SKM-1 (cell line): ENCODE measurements at regions not wholly inside any gene's neighbourhood (a gene's known extent, or its start where the extent isn't known, plus 50 kb on each side); places are given as distances from the start of the nearest gene placed in this dataset.

ENCODE experiments used
- DNase-seq: peaks from one replicate; lab custom pipeline; 2025; ENCODE audit not compliant: unreplicated experiment; lab: John Stamatoyannopoulos, UW

DNA sequence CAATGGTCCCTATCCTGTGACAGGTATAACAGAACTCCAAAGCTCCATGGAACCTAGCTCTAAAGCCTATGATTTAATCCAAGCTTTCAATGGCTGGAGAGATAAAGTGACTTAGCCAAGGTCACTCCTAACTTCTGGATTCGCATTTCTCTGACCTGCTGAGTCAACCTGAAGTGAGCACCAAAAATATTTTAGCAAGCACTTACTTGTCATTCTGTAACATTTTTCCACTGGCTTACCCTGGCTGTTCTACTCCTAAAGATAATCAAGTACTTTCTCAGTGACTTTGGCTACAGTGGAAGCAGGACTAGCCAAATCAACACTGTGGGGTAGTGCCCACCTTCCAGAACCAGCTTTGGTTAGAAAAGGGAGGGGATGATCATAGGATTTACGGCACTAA is 188.3 kb downstream of the OGFRL1 start:
- DNase-seq = no peak

DNA sequence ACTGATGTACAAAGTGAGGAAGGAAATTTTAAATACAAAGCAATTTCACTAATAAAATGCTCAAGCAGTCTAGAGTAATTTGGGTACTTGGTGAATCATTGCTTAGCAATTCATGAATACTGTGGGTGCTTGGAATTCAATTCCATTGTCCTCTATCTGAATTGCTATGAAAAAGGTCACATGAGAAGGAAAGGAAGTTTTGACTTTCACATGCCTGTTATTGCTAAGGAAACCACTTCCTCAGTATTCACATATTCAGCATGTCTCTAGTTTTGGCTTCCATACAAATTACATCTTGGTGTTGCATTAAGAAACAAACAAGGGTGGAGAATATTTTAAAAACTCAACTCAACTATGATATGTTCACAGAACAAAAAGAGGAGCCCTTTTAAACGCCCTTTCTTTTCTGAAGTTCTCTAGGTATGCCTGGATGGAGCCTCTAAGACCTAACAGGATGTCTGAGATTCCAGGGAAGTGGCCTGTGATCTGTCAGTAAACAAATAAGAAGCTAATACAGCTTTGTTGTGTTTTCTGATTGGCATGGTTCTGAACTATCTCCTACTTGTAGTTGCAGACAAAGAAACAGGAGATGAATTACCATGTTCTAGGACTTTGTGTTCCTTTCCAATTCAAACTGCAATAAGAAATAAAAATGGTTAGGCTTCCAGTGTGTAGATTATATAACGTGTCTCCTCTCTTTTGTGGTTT is 190.4 kb downstream of the OGFRL1 start:
- no peak for DNase-seq

DNA sequence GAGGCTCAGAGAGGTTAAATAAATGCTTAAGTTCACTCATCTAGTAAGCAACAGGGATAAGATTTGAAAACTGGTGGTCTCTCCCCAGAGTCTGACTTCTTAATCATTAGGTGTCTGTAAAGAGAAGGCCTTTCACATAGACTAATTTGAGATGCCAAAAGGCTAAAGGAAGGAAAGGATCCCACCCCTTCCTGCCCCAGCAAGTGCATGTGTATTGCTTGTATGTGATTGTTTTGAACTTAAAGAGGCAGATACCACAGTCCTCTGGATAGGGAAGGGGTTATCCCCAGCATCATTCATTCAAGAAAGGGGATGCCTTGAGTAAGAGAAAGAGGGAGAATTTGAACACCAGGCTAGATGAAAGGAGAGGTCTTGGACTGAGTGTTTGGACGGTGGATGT is 192.0 kb downstream of the OGFRL1 start:
- no peak for DNase-seq

DNA sequence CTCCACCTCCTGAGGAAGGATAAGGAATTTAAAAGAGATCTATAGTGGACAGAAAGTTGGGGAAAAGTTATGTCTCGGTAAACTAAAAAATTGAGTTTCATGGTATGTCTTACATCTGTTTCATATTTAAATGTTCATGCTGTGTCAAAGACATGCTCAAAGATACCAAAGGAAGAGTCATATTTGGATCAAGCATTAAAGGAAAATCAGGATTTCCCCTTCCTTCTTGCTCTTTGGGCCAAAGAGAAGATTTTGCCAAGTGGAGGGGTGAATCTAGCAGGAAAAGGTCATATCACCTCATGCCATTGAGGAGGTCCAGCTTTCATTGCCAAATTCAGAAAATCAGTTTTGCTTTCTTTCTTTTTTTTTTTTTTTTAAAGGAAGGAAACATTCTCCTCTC is 192.4 kb downstream of the OGFRL1 start:
- no peak for DNase-seq

DNA sequence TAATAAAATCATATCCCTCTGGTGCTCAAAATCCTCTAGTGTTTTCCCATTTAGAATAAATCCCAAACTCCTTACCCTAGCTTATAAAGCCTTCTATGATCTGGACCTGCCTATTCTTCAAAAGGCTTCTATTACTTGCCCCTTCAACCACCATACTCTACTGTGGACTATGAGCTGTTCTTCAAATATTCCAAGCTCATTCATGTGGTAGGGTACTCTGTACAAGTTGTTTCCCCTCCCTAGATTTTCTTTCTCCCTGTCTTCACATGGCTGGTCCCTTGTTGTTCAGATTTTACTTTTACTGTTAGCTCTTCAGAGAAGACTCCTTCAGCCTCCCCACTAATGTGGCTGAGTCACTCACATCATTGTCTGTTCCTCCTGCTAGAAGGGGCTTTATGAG is 193.2 kb downstream of the OGFRL1 start:
- DNase-seq = no peak

DNA sequence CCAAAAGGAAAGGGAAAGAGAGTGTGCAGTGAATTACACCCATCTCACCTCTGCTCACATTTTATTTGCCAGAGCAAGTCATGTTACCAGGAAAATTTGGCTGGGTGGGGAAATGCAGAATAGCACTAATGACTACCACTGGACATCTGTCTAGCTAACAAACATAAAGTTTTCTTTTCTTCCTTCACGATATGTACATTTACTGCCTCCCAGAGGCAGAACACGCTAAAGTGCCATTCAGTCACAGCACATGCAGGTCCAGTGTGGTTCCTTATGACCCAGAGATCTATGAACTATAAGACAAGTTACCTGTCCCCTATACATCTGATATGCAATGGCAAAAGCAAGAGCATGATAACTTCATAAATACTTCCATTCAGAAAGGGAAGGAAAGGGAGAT is 194.1 kb downstream of the OGFRL1 start:
- DNase-seq = no peak

DNA sequence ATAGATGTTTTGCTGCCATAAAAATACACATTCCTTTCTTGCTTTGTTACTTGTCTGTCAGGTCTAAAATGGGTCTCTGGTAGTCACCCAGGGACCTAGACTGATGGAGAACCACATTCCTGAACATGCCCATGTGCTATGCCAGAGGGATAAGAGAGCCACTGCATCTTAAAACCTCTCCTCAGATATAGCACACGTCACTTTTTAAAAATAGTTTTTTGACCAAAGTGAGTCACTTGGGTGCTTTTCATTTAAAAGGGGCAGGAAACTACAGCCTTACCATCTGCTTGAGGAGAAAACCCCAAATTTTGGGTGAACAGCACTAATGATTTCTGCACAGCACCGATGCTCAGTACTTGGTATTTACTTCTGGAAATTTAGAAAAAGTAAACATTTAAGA is 197.8 kb downstream of the OGFRL1 start:
- DNase-seq = no peak

DNA sequence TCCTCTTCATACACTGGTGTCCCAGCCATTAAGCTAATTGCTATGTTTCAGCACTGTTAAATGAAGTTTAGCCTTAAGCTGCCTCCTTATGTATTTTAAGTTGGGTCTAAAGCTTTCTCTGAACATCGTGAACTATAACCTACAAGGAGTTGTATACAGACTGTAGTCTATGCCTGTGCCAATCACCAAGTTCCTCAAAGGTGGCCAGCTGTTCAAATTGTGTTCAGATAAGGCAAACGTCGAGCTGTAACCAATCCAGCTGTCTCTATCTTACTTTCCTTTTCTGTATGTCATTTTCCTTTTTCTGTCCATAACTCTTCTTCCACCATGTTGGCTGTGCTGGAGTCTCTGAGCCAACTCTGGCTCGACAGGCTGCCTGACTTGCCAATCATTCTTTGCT is 199.6 kb downstream of the OGFRL1 start:
- DNase-seq = no peak

DNA sequence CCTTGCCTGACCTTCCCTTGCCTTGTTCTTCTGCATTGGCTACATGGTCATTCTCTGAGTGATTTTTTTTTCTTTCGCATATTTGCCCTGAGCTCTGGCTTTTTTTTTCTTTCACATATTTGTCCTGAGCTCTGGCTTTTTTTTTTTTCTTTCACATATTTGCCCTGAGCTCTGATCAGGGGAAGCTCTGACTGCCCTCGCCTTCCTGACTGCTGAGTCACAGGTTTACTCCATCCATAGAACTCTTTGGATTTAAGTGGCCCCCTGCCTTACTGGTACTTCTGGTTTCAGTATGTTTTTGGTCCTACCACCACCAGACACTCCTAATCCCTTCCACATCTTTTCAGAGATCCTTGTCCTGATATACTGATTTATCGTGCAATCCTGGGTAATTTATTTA is 201.1 kb downstream of the OGFRL1 start:
- no peak for DNase-seq

DNA sequence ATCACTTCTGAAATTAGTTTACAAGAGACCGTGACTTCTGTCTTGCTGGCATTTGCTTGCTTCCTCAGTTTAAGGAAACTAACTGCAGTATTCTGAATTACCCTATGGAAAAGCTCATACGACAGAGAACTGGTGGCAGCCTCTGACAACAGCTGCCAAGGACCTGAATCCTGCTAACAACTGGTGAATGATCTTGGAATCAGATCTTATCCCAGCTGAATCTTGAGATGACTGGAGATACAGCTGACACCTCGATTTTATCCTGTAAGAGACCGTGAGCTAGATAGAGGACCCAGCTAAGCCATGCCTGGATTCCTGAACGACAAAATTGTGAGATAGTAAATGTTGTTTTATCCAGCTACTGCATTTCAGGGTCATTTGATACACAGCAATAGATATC is 202.3 kb downstream of the OGFRL1 start:
- no peak for DNase-seq

DNA sequence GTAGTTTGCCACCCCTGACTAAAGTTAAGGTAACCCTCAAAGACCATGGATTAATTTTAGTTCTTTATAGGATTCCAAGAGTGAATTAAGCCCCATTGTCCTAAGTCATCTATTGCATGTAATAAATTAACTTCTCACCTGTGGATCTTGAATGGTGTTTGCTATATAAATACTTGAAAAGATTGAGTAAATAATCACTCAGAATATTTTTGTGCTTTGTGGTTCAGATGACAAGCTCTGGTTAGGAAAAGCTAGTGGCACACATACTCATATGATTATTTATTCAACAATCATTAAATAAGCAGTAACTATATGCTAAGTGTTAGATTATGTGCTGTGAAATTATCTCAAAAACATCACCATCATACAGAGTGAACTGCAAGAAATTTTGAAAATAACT is 203.2 kb downstream of the OGFRL1 start:
- no peak for DNase-seq

DNA sequence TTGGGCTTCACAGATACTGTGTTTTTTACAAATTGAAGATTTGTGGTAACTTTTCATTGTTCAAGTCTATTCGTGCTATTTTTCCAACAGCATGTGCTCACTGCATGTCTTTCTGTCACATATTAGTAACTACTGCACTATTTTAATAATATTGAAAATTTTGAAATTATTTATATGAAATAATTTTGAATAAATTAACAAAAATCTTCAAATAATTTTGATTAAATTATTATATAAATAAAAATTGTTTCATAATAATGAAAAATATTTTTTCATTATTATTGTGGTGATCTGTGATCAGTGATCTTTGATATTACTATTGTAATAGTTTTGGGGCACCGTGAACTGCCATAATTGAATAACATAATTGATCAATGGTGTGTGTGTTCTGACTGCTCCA is 204.1 kb downstream of the OGFRL1 start:
- no peak for DNase-seq

DNA sequence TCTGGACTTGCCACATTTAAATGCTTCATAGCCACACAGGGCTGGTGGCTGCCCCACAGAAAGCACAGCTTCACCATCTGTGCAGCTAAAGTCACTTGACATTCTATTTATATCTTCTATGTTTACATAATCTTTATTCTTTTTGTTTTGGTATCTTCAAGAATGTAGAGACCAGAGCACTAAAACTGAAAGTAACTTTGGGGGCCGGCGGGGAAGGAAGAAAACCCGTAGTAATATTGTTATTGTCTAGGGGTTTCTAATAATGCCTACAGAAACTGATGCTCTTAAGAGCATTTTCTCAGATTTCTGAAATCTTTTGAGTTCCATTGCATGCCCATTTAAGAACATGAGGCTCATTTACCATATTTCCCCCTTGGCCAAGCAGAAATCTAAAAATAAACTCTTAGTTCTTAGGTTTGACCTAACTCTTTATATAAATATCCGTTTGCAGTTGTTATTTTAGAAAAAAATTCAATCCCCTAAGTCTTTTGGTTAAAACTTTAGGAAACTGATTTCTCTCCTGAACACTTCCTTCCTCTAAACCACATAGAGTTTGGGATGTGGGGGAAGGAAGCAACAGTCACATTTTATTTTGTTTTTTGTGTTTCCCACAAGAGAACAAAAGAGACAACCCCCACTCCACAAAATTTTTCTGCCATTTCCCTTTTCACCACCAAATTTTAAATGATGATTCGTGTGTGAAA is 207.6 kb downstream of the OGFRL1 start:
- no peak for DNase-seq

DNA sequence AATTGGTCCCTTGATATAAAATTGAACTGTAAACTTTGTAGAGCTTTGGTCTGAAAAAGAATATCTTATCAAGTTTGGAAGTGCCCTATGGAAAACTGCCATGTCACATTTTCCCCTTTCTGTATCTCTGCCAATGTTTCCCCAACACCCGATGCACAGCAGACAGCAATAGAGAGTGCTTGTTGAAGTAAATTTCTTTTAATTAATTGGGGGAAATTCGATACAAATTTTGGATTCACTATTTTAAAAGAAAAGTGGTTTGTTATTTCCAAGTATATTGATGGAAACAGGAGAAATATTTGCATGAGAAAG is 208.1 kb downstream of the OGFRL1 start:
- no peak for DNase-seq

DNA sequence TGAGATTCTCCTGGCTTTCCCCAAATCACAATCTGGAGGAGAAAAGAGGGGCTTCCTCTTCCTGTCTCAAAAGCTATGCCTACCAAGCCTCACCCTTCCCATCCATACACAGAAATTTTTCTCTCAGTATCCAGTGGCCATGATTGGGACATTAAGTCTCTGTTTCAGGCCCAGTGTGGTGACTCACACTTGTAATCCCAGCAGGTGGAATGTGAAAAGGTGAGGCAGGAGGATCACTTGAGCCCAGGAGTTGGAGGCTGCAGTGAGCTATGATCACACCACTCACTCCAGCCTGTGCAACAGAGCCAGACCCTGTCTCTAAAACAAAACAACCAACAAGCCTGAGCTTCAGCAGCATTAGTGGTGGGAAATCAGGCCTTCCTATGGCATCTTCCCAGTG is 210.0 kb downstream of the OGFRL1 start:
- DNase-seq = no peak

DNA sequence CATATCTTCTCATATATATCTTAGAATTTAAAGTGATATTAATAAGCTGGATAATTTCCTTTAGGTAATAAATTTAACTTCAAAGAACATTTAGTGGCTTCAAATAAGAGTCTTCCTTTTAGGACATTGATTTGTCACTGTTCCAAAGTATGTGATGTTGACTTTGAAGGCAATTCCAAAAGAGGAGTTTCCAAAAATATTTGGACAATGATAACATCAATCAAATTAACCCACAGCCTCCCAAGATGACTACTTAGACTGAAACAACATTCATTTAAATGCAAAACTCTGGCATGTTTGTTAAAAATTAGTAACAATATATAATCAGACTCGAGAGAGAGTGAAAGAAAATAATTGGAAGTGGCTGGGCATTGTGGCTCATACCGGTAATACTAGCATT is 211.1 kb downstream of the OGFRL1 start:
- DNase-seq = no peak

DNA sequence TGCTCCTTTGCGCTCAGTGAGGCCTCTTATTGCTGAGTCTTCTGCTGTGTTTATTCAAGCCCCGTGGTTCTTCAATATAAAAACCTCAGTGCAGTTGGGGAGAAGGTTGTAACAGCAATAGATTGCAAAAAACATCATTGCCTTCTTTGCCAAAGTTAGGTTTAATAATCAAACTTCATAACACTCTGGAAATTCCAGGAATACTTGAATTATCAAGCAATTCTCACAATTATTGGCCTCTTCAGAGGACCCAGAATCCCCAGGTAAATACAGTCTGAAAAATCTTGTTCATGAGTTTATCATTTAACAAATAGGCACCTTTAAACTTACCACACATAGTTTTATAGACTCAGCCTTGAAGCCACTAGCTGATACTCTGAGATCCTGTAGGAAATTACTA is 213.6 kb downstream of the OGFRL1 start:
- DNase-seq = no peak

DNA sequence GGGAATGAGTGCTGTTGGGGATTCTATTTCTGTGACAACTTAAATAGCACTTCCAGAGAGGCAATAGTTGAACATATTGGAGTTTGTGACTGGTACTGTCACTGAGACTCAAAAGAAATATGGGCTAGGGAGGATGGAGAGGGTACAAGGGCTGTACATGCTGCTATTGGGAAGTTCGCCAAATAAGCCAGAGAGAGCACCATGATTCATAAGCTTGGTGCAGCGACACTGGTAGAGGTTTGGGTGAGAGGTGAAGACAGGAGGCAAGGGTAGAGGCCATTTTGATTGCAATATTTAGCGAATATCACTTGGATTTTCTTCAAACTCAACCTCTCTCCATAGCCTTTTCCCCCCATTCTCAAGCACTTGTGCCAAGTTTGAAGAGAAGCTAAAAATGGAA is 214.3 kb downstream of the OGFRL1 start:
- no peak for DNase-seq

DNA sequence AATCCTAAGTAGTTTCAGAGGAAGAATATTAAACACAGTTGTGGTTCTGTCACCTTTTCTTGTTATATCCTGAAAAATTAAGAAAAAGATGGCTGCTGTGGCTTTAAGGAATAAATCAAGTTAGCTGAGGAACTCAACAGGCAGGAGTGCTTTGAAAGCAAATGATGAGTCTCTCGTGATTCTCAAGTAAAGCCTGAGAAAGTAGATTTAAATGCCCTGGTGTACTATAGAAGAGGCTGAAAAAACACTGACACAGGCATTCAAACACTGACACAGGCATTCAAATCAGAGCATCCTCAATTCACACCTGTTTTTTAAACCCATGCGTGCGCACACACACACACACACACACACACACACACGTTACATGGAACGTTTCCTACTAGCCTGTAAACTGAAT is 218.6 kb downstream of the OGFRL1 start:
- no peak for DNase-seq

DNA sequence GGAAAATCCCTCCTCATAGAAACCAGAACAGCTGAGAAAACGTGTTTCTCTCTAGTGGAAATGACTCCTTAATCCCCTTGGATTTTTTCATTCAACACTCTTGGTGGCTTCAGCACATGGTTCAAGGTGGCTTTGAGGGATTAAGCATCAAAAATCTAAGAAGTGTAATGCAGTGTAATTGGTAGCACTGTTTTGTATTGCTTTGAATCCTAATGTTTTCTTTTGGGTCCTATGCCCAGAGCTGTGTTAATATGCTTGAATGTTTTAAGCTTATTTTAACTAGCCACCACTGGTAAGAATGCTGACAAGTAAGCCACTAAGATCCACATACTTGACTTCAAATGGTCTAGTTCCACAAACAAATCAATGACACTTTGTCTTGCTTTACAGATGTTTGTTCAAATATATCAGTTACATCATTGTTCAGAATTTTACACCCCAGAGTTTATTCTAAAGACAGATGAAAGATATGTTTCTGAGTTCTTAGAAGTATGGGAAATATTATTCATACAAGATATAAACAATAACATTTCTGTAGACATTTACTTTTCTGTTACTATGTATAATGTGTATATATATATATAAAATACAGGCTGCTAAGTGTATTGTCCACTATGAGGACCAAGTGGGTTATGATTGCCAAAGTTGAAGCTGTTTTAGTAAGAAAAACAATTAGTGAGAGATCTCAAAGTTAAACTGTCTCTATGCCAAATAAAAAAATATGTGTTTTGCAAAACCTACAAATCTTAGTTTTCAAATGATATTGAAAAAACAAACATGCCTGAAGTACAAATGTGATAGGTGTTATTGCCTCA is 220.8 kb downstream of the OGFRL1 start:
- DNase-seq = no peak

DNA sequence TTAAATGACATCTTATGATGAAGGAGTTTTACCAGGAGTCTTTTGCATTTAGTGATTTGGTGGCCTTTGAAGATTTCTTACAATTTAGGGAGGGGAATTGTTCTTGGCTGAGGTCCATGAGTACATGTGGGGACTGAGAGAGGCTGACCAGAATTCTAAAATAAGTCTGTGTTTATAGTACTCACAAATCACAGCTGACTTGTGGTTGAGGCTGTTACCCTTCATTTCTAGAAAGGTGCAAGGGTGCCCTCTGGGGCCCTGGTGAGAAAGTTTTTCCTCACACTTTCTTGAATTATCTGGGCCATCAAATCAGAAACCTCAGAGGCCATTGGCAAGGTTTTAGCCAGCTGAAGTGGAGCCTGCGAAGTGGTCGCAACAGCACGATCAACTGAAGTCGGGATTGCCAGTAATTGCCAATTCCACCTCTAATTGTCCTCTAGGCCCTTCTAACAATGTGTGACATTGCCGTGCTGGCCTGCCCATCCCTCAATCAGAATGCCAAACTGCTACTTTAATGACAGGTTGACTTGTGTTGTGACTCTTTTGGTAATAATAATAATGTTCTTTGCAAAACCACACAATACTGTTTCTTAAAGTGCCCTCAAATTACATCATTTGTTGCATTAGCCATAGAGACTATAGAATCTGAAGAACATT is 221.6 kb downstream of the OGFRL1 start:
- no peak for DNase-seq

DNA sequence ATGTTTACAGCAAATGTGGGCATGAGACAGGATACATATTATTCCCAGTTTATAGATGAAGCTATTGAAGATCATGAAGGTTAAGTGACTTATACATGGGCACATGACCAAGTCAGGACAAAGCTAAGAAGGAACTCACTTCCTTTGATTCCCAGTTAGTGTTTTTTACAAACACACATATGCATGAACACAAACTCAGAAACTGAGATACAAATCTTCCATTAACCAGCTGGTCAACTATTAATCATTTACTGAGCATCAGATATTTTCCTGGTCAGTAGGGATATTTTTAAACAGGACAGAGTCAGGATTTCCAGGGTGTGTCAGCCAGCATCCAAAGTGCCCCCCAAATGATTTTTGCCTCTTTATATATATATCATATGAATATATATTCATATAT is 222.2 kb downstream of the OGFRL1 start:
- no peak for DNase-seq
